ENCODE measurements at regions not wholly inside any gene's neighbourhood (a gene's known extent, or its start where the extent isn't known, plus 50 kb on each side); places are given as distances from the start of the nearest gene placed in this dataset.

- no peak for TF ChIP-seq CTCF (IDR thresholded peaks at IDR 0.05)
- H3K36me3 ChIP-seq (ENCODE audit: insufficient read depth, low read length): no peaks in the 10 kb centered on the region
- H3K27ac ChIP-seq (ENCODE audit: low read depth in 1 of 2, low read length in 2 of 2): no peak overlapping the region
- H3K9me3 ChIP-seq (ENCODE audit: control insufficient read depth in 1 of 2, insufficient read depth in 1 of 2, low read length in 2 of 2): no peaks in the 10 kb centered on the region
- Mint-ChIP-seq H3K27me3 (no peaks in the 10 kb centered on the region), H3K27ac (no peak overlapping the region), H3K9me3 (peaks cover 8% of the 10 kb centered on the region), H3K4me3 (no peak overlapping the region), H3K4me1 (ENCODE audit: low read depth) (no peaks in the 10 kb centered on the region), H3K36me3 (ENCODE audit: low read depth) (peaks cover 4% of the 10 kb centered on the region)
- H3K4me3 ChIP-seq (ENCODE audit: low read length): no peak overlapping the region
- ATAC-seq (ENCODE audit: poor library complexity) (no peak), DNase-seq (no peak)
- H3K27me3 ChIP-seq (ENCODE audit: control insufficient read depth in 1 of 2, insufficient read depth in 2 of 2, low read length in 2 of 2): no peaks in the 10 kb centered on the region
- no peaks in the 10 kb centered on the region for H3K4me1 ChIP-seq (ENCODE audit: insufficient read depth, low read length)
- POLR2A ChIA-PET: no interaction called here
- intact Hi-C loops (cut with DNase I, micrococcal nuclease): no loop called here
- CTCF ChIA-PET: no interaction called here
These were observed 168.1 kb upstream of the TACR1 start for GRCh38 chr2:75367401-75367800.

GRCh38 chr2:75361486-75361885 is 162.2 kb upstream of the TACR1 start:
- no peak for ATAC-seq (ENCODE audit: poor library complexity)
- no peak for TF ChIP-seq CTCF (IDR thresholded peaks at IDR 0.05)
- Histone ChIP-seq H3K27ac (ENCODE audit: low read depth in 1 of 2, low read length in 2 of 2) (no peak overlapping the region), H3K27me3 (ENCODE audit: control insufficient read depth in 1 of 2, insufficient read depth in 2 of 2, low read length in 2 of 2) (no peaks in the 10 kb centered on the region), H3K36me3 (ENCODE audit: insufficient read depth, low read length) (no peaks in the 10 kb centered on the region), H3K9me3 (ENCODE audit: control insufficient read depth in 1 of 2, insufficient read depth in 1 of 2, low read length in 2 of 2) (no peaks in the 10 kb centered on the region), H3K4me1 (ENCODE audit: insufficient read depth, low read length) (no peaks in the 10 kb centered on the region), H3K4me3 (ENCODE audit: low read length) (no peak overlapping the region)
- Mint-ChIP-seq H3K27me3 (peaks cover 4% of the 10 kb centered on the region), H3K36me3 (ENCODE audit: low read depth) (peaks cover 5% of the 10 kb centered on the region), H3K27ac (no peak overlapping the region), H3K4me3 (no peak overlapping the region), H3K9me3 (peaks cover 14% of the 10 kb centered on the region), H3K4me1 (ENCODE audit: low read depth) (peaks cover 4% of the 10 kb centered on the region)
- DNase-seq: no peak
- POLR2A ChIA-PET: no interaction called here
- CTCF ChIA-PET: no interaction called here
- intact Hi-C loops (cut with DNase I, micrococcal nuclease): no loop called here

- H3K9me3 Mint-ChIP-seq: peaks cover 12% of the 10 kb centered on the region
These were observed 161.6 kb upstream of the TACR1 start for GRCh38 chr2:75360945-75361344.

More at GRCh38 chr2:75360945-75361344, 161.6 kb upstream of the TACR1 start:
- H3K36me3 Mint-ChIP-seq (ENCODE audit: low read depth): peaks cover 5% of the 10 kb centered on the region
- TF ChIP-seq CTCF (IDR thresholded peaks at IDR 0.05): no peak
- H3K27me3 Mint-ChIP-seq: peaks cover 8% of the 10 kb centered on the region
- Histone ChIP-seq H3K4me1 (ENCODE audit: insufficient read depth, low read length) (no peaks in the 10 kb centered on the region), H3K27ac (ENCODE audit: low read depth in 1 of 2, low read length in 2 of 2) (no peak overlapping the region), H3K9me3 (ENCODE audit: control insufficient read depth in 1 of 2, insufficient read depth in 1 of 2, low read length in 2 of 2) (no peaks in the 10 kb centered on the region), H3K36me3 (ENCODE audit: insufficient read depth, low read length) (no peaks in the 10 kb centered on the region), H3K27me3 (ENCODE audit: control insufficient read depth in 1 of 2, insufficient read depth in 2 of 2, low read length in 2 of 2) (peaks cover 0 to under 1% of the 10 kb centered on the region in 2 experiments), H3K4me3 (ENCODE audit: low read length) (no peak overlapping the region)
- no peak overlapping the region for H3K27ac Mint-ChIP-seq
- peaks cover 4% of the 10 kb centered on the region for H3K4me1 Mint-ChIP-seq (ENCODE audit: low read depth)
- ChIA-PET CTCF (no interaction called here), POLR2A (no interaction called here)
- H3K4me3 Mint-ChIP-seq: no peak overlapping the region
- DNase-seq: no peak
- intact Hi-C loops (cut with DNase I, micrococcal nuclease): no loop called here
- no peak for ATAC-seq (ENCODE audit: poor library complexity)

All from CD4-positive, alpha-beta T cell (primary cell).